ENCODE measurements at regions not wholly inside any gene's neighbourhood (a gene's known extent, or its start where the extent isn't known, plus 50 kb on each side); places are given as distances from the start of the nearest gene placed in this dataset.

GRCh38 chr6:78322068-78322845 is 545.1 kb upstream of the IRAK1BP1 start:
- Histone ChIP-seq H3K36me3 (no peaks in the 10 kb centered on the region), H3K27me3 (no peaks in the 10 kb centered on the region), H3K9me3 (no peaks in the 10 kb centered on the region), H3K27ac (no peak overlapping the region), H3K4me1 (no peaks in the 10 kb centered on the region), H3K4me3 (no peak overlapping the region)
- DNase-seq (no peak), ATAC-seq (no peak)
- WGBS, 4 donors: 62 to 79% (median 75%) methylated on average over 4 to 5 of the region's 5 CpGs
- intact Hi-C loops (cut with DNase I): no loop called here
- TF ChIP-seq POLR2A (IDR thresholded peaks at IDR 0.05) (no peak), CTCF (IDR thresholded peaks at IDR 0.05) (no peak)

GRCh38 chr6:78324213-78324612 is 543.1 kb upstream of the IRAK1BP1 start:
- ATAC-seq: no peak
- TF ChIP-seq CTCF (IDR thresholded peaks at IDR 0.05) (no peak), POLR2A (IDR thresholded peaks at IDR 0.05) (no peak)
- Histone ChIP-seq H3K4me1 (no peaks in the 10 kb centered on the region), H3K4me3 (no peak overlapping the region), H3K9me3 (no peaks in the 10 kb centered on the region), H3K27ac (no peak overlapping the region), H3K36me3 (no peaks in the 10 kb centered on the region), H3K27me3 (no peaks in the 10 kb centered on the region)
- intact Hi-C loops (cut with DNase I): no loop called here
- DNase-seq: no peak
- WGBS, 4 donors: 58 to 75% (median 60%) methylated on average over 2 of the region's 2 CpGs

GRCh38 chr6:78340755-78341154 is 526.6 kb upstream of the IRAK1BP1 start:
- no peak overlapping the region for H3K4me3 ChIP-seq
- no peaks in the 10 kb centered on the region for H3K9me3 ChIP-seq
- no peak overlapping the region for H3K27ac ChIP-seq
- DNase-seq: no peak
- H3K4me1 ChIP-seq: no peaks in the 10 kb centered on the region
- H3K27me3 ChIP-seq: no peaks in the 10 kb centered on the region
- intact Hi-C loops (cut with DNase I): no loop called here
- no peak for ATAC-seq
- TF ChIP-seq CTCF (IDR thresholded peaks at IDR 0.05): no peak
- TF ChIP-seq POLR2A (IDR thresholded peaks at IDR 0.05): no peak
- H3K36me3 ChIP-seq: no peaks in the 10 kb centered on the region

- no peak for TF ChIP-seq POLR2A (IDR thresholded peaks at IDR 0.05)
- TF ChIP-seq CTCF (IDR thresholded peaks at IDR 0.05): no peak
- no peak overlapping the region for H3K27ac ChIP-seq
- H3K36me3 ChIP-seq: no peaks in the 10 kb centered on the region
- ATAC-seq (no peak), DNase-seq (no peak)
- no peak overlapping the region for H3K4me3 ChIP-seq
- 42 to 50% (median 47%) methylated on average over 2 of the region's 2 CpGs for whole genome bisulfite sequencing, 4 donors
- no peaks in the 10 kb centered on the region for H3K27me3 ChIP-seq
- H3K9me3 ChIP-seq: no peaks in the 10 kb centered on the region
- intact Hi-C loops (cut with DNase I): no loop called here
- no peaks in the 10 kb centered on the region for H3K4me1 ChIP-seq
Measured at GRCh38 chr6:78345882-78346281, 521.5 kb upstream of the IRAK1BP1 start.
